Neuronal stem cell (in vitro differentiated cells): ENCODE measurements at regions not wholly inside any gene's neighbourhood (a gene's known extent, or its start where the extent isn't known, plus 50 kb on each side); places are given as distances from the start of the nearest gene placed in this dataset. TPM values are rescaled to one million over a fixed set of nuclear protein-coding genes. Genes with fewer than 3 reads are reported as not detected.

Experiments used
- DNase-seq: peaks from one replicate; pipeline ENCODE4 v3.0.0-alpha.2; 2013; ENCODE audit warnings: low spot score
- H2AFZ ChIP-seq: one replicate; pipeline ENCODE4 v1.6.1; 2013; ENCODE audit warnings: mild to moderate bottlenecking, low read length, inconsistent platforms
- H2AK5ac ChIP-seq: 2 replicates; pipeline ENCODE4 v1.6.1; 2013; ENCODE audit warnings: low read depth, mild to moderate bottlenecking, inconsistent platforms, low read length, moderate library complexity, mixed read lengths
- H2BK120ac ChIP-seq: 2 replicates; pipeline ENCODE4 v1.6.1; 2013; ENCODE audit warnings: low read depth, mild to moderate bottlenecking, inconsistent platforms, low read length, moderate library complexity, mixed read lengths
- H2BK12ac ChIP-seq: one replicate; pipeline ENCODE4 v1.6.1; 2013; ENCODE audit warnings: low read length, inconsistent platforms
- H2BK15ac ChIP-seq: 2 replicates; pipeline ENCODE4 v1.6.1; 2013; ENCODE audit warnings: mild to moderate bottlenecking, low read length, inconsistent platforms, mixed read lengths
- H2BK5ac ChIP-seq: one replicate; pipeline ENCODE4 v1.6.1; 2013; ENCODE audit warnings: inconsistent platforms, mild to moderate bottlenecking, low read length, moderate library complexity
- H3K14ac ChIP-seq: one replicate; pipeline ENCODE4 v1.6.1; 2013; ENCODE audit warnings: low read length, inconsistent platforms
- H3K18ac ChIP-seq: 2 replicates; pipeline ENCODE4 v1.6.1; 2013; ENCODE audit warnings: low read length, inconsistent platforms
- H3K23ac ChIP-seq: 2 replicates; pipeline ENCODE4 v1.6.1; 2013; ENCODE audit warnings: low read depth, mild to moderate bottlenecking, mixed read lengths, low read length, inconsistent platforms; ENCODE audit not compliant: poor library complexity
- H3K27ac ChIP-seq: replicated peaks from 3 replicates; pipeline ENCODE4 v1.5.1; 2013; ENCODE audit warnings: low read length, inconsistent platforms
- H3K27me3 ChIP-seq, 3 experiments: 2 replicates each; pipeline ENCODE4 v1.6.1; 2013; ENCODE audit warnings: low read length in 3 of 3, mild to moderate bottlenecking in 2 of 3, inconsistent platforms in 1 of 3, low read depth in 1 of 3, mixed read lengths in 1 of 3, moderate library complexity in 1 of 3; ENCODE audit not compliant: control insufficient read depth in 3 of 3, insufficient read depth in 3 of 3
- H3K36me3 ChIP-seq, 2 donors: replicated peaks in 1 of 2; 2 replicates each; pipeline ENCODE4 v1.6.1; 2013; ENCODE audit warnings: low read length in 2 of 2; ENCODE audit not compliant: control insufficient read depth in 2 of 2, insufficient read depth in 2 of 2
- H3K4ac ChIP-seq: 2 replicates; pipeline ENCODE4 v1.6.1; 2013; ENCODE audit warnings: inconsistent platforms, mild to moderate bottlenecking, low read length, moderate library complexity
- H3K4me1 ChIP-seq, 2 donors: 1 replicate in 1 of 2; 2 replicates in 1 of 2; pipeline ENCODE4 v1.6.1; 2013; ENCODE audit warnings: low read length in 2 of 2, low read depth in 1 of 2; ENCODE audit not compliant: control insufficient read depth in 2 of 2, insufficient read depth in 1 of 2
- H3K4me2 ChIP-seq: one replicate; pipeline ENCODE4 v1.6.1; 2013; ENCODE audit warnings: mild to moderate bottlenecking, low read length, inconsistent platforms; ENCODE audit not compliant: insufficient read depth, poor library complexity, severe bottlenecking
- H3K4me3 ChIP-seq, 2 donors: 2 replicates each; pipeline ENCODE4 v1.5.1; 2013; ENCODE audit warnings: low read length in 2 of 2, mild to moderate bottlenecking in 2 of 2, inconsistent platforms in 1 of 2, moderate library complexity in 1 of 2
- H3K79me1 ChIP-seq: one replicate; pipeline ENCODE4 v1.6.1; 2013; ENCODE audit warnings: low read depth, mild to moderate bottlenecking, inconsistent platforms, low read length, moderate library complexity
- H3K9ac ChIP-seq: one replicate; pipeline ENCODE4 v1.6.1; 2013; ENCODE audit warnings: mild to moderate bottlenecking, low read depth, low read length, inconsistent platforms; ENCODE audit not compliant: poor library complexity
- H3K9me3 ChIP-seq, 2 donors: replicated peaks in 1 of 2; 2 replicates each; pipeline versions ENCODE3 to v1.6.1; 2013; ENCODE audit warnings: low read length in 2 of 2, mild to moderate bottlenecking in 2 of 2, inconsistent platforms in 1 of 2, low read depth in 1 of 2, mixed read lengths in 1 of 2, moderate library complexity in 1 of 2; ENCODE audit not compliant: control insufficient read depth in 2 of 2, insufficient read depth in 1 of 2
- H4K8ac ChIP-seq: one replicate; pipeline ENCODE4 v1.6.1; 2013; ENCODE audit warnings: low read depth, mild to moderate bottlenecking, inconsistent platforms, low read length, moderate library complexity
- H4K91ac ChIP-seq: one replicate; pipeline ENCODE4 v1.6.1; 2013; ENCODE audit warnings: low read length, low read depth, mild to moderate bottlenecking, inconsistent platforms; ENCODE audit not compliant: poor library complexity
- small RNA-seq: library from polyadenylated mRNA; stranded (forward); fragments of <200 nt; extraction: miRNeasy Mini kit (QIAGEN cat#:217004); gene quantifications from one replicate; pipeline ENCODE3, GENCODE V24; 2013; ENCODE audit not compliant: insufficient read depth

GRCh38 chr18:48459016-48459415 is 49.8 kb upstream of the ZBTB7C start:
- Histone ChIP-seq H4K91ac (no peak overlapping the region), H2BK5ac (no peak overlapping the region), H3K18ac (no peak overlapping the region), H2BK15ac (no peak overlapping the region), H3K4me1 (no peaks in the 10 kb centered on the region), H3K4ac (no peak overlapping the region), H3K14ac (no peak overlapping the region), H3K4me2 (no peak overlapping the region), H4K8ac (no peak overlapping the region), H3K27me3 (peaks cover 0 to 7% (median 0%) of the 10 kb centered on the region in 3 experiments), H3K36me3 (no peaks in the 10 kb centered on the region), H2AFZ (no peak overlapping the region), H2AK5ac (no peak overlapping the region), H3K9ac (no peak overlapping the region), H3K9me3 (no peaks in the 10 kb centered on the region), H3K27ac (no peak overlapping the region), H3K23ac (no peak overlapping the region), H3K4me3 (no peak overlapping the region), H3K79me1 (no peaks in the 10 kb centered on the region), H2BK120ac (no peak overlapping the region), H2BK12ac (no peak overlapping the region)
- DNase-seq = no peak

Small RNAs in the stretch of these regions (small RNA-seq; reads per million reads assigned to genes)
- gene AC024288.1 (not detected), gene RNA5SP456 (not detected)
